Liver (tissue), 8 donors: ENCODE measurements at regions not wholly inside any gene's neighbourhood (a gene's known extent, or its start where the extent isn't known, plus 50 kb on each side); places are given as distances from the start of the nearest gene placed in this dataset.

Source experiments
- DNase-seq: peaks from one replicate; pipeline ENCODE4 v3.0.0-alpha.2; 2017; ENCODE audit warnings: low spot score
- H3K27ac ChIP-seq, 2 donors: one replicate each; pipeline ENCODE4 v1.7.0; 2013; ENCODE audit warnings: inconsistent platforms in 2 of 2, low read length in 2 of 2, control low read depth in 1 of 2, low read depth in 1 of 2, mild to moderate bottlenecking in 1 of 2
- H3K27me3 ChIP-seq, 4 donors: one replicate each; pipeline versions ENCODE4 v1.6.1 to v1.7.0; 2013; ENCODE audit warnings: low read length in 3 of 4, inconsistent platforms in 1 of 4, mild to moderate bottlenecking in 1 of 4, moderate library complexity in 1 of 4; ENCODE audit not compliant: control insufficient read depth in 4 of 4, insufficient read depth in 4 of 4
- H3K36me3 ChIP-seq, 4 donors: one replicate each; pipeline versions ENCODE4 v1.6.1 to v1.7.0; 2013; ENCODE audit warnings: low read length in 3 of 4, mild to moderate bottlenecking in 3 of 4, low read depth in 1 of 4, moderate library complexity in 1 of 4; ENCODE audit not compliant: control insufficient read depth in 4 of 4, insufficient read depth in 3 of 4
- H3K4me1 ChIP-seq, 4 donors: one replicate each; pipeline versions ENCODE4 v1.6.1 to v1.7.0; 2013; ENCODE audit warnings: low read length in 3 of 4, mild to moderate bottlenecking in 3 of 4, moderate library complexity in 1 of 4; ENCODE audit not compliant: control insufficient read depth in 4 of 4, insufficient read depth in 4 of 4
- H3K4me3 ChIP-seq, 3 donors: one replicate each; pipeline versions ENCODE4 v1.6.1 to v1.7.0; 2013; ENCODE audit warnings: low read length in 3 of 3, control low read depth in 1 of 3, low read depth in 1 of 3, mild to moderate bottlenecking in 1 of 3
- H3K9ac ChIP-seq, 2 donors: one replicate each; pipeline ENCODE4 v1.7.0; 2013; ENCODE audit warnings: low read length in 2 of 2, mild to moderate bottlenecking in 2 of 2, moderate library complexity in 2 of 2, control low read depth in 1 of 2, low read depth in 1 of 2
- H3K9me3 ChIP-seq, 4 donors: one replicate each; pipeline versions ENCODE4 v1.6.1 to v1.7.0; 2013; ENCODE audit warnings: low read length in 3 of 4; ENCODE audit not compliant: control insufficient read depth in 4 of 4
- CTCF ChIP-seq: fragments of 150-350 bp; IDR thresholded peaks from 2 replicates; pipeline ENCODE4 v1.5.1; 2017; ENCODE audit warnings: improper control_type of control experiment, low read depth, low read length; ENCODE audit not compliant: missing input control
- EGR1 ChIP-seq, 2 donors: IDR thresholded peaks; 2 replicates each; pipeline ENCODE4 v1.6.1; 2016 to 2018; ENCODE audit warnings: antibody characterized with exemption in 2 of 2, low read depth in 2 of 2
- FOXA1 ChIP-seq: IDR thresholded peaks from 2 replicates; pipeline ENCODE4 v1.6.1; 2016; ENCODE audit warnings: antibody characterized with exemption
- FOXA2 ChIP-seq: IDR thresholded peaks from 2 replicates; pipeline ENCODE4 v1.6.1; 2016; ENCODE audit warnings: antibody characterized with exemption
- GABPA ChIP-seq, 2 donors: IDR thresholded peaks in 1 of 2; conservative IDR thresholded peaks in 1 of 2; 2 replicates each; pipeline ENCODE4 v1.6.1; 2016; ENCODE audit warnings: antibody characterized with exemption in 2 of 2, mild to moderate bottlenecking in 1 of 2, moderate library complexity in 1 of 2
- HNF4A ChIP-seq, 2 donors: conservative IDR thresholded peaks; 2 replicates each; pipeline ENCODE4 v1.6.1; 2016; ENCODE audit warnings: antibody characterized with exemption in 2 of 2, mild to moderate bottlenecking in 2 of 2
- HNF4G ChIP-seq: IDR thresholded peaks from 2 replicates; pipeline ENCODE4 v1.6.1; 2016; ENCODE audit warnings: antibody characterized with exemption
- JUND ChIP-seq, 2 donors: IDR thresholded peaks; 2 replicates each; pipeline ENCODE4 v1.6.1; 2016; ENCODE audit warnings: antibody characterized with exemption in 2 of 2
- MAX ChIP-seq: IDR thresholded peaks from 2 replicates; pipeline ENCODE4 v1.6.1; 2016; ENCODE audit warnings: antibody characterized with exemption
- NR2F2 ChIP-seq: IDR thresholded peaks from 2 replicates; pipeline ENCODE4 v1.6.1; 2016; ENCODE audit warnings: antibody characterized with exemption
- RAD21 ChIP-seq, 2 donors: IDR thresholded peaks; 2 replicates each; pipeline ENCODE4 v1.6.1; 2016; ENCODE audit warnings: antibody characterized with exemption in 2 of 2, mild to moderate bottlenecking in 2 of 2
- REST ChIP-seq: IDR thresholded peaks from 2 replicates; pipeline ENCODE4 v1.6.1; 2016; ENCODE audit warnings: antibody characterized with exemption, mild to moderate bottlenecking
- RXRA ChIP-seq, 2 donors: IDR thresholded peaks; 2 replicates each; pipeline ENCODE4 v1.6.1; 2017 to 2018; ENCODE audit warnings: antibody characterized with exemption in 2 of 2, mild to moderate bottlenecking in 1 of 2
- SP1 ChIP-seq: IDR thresholded peaks from 2 replicates; pipeline ENCODE4 v1.6.1; 2018; ENCODE audit warnings: antibody characterized with exemption, mild to moderate bottlenecking
- TAF1 ChIP-seq: conservative IDR thresholded peaks from 2 replicates; pipeline ENCODE4 v1.6.1; 2016; ENCODE audit warnings: antibody characterized with exemption, mild to moderate bottlenecking
- YY1 ChIP-seq: IDR thresholded peaks from 2 replicates; pipeline ENCODE4 v1.6.1; 2016; ENCODE audit warnings: antibody characterized with exemption, mild to moderate bottlenecking
- ZBTB33 ChIP-seq: IDR thresholded peaks from 2 replicates; pipeline ENCODE4 v1.6.1; 2016; ENCODE audit warnings: antibody characterized with exemption
- WGBS: extraction: QIAGEN DNeasy Blood & Tissue Kit; methylation state at CpG from one replicate; pipeline ENCODE4 v1.1.7; 2013; 5-methylcytosine and 5-hydroxymethylcytosine counted together
- TF ChIP-seq, protein P1 (sequence below): IDR thresholded peaks from 2 replicates; pipeline ENCODE4 v1.6.1; 2016; ENCODE audit warnings: antibody characterized with exemption
- donor health status: healthy.
- donor health status: healthy.
- donor health status: healthy.
- donor health status: healthy.
- donor health status: healthy.

DNA sequence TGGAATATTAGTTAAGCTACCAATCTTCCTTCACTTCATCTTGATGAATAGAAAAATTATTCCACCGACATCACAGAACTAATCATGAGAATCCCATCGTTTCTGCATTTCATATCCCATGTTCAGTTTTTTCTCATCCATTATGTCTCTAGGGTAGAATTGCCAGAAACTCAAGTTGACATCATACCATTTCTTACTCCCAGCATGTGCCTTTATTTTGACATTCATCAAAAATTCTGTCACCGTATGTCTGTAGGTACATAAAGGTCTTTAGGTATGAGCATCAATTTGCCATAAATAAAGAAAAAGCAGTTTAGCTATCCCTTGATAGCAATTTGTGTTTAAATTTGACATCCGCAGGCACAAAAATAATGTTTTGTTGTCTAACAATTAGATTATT is 175.5 kb upstream of the ROBO2 start:
- Histone ChIP-seq H3K9ac (no peak overlapping the region), H3K9me3 (no peaks in the 10 kb centered on the region), H3K36me3 (no peaks in the 10 kb centered on the region), H3K27ac (no peak overlapping the region), H3K27me3 (no peaks in the 10 kb centered on the region), H3K4me3 (no peak overlapping the region), H3K4me1 (no peaks in the 10 kb centered on the region)
- WGBS: 94% methylated on average over 4 of the region's 4 CpGs
- TF ChIP-seq YY1 (no peak), GABPA (IDR thresholded peaks at IDR 0.05 in 1 of 2, conservative IDR thresholded peaks at IDR 0.05 in 1 of 2) (no peak), TAF1 (no peak), HNF4G (no peak), JUND (IDR thresholded peaks at IDR 0.05) (no peak), RXRA (IDR thresholded peaks at IDR 0.05) (no peak), ZBTB33 (no peak), FOXA1 (no peak), RAD21 (IDR thresholded peaks at IDR 0.05) (no peak), HNF4A (conservative IDR thresholded peaks at IDR 0.05) (no peak), EGR1 (IDR thresholded peaks at IDR 0.05; ENCODE audit: low read depth in 2 of 2) (no peak), CTCF (no peak), MAX (no peak), FOXA2 (no peak), REST (no peak), SP1 (no peak), NR2F2 (no peak)
- TF ChIP-seq, protein P1, sequence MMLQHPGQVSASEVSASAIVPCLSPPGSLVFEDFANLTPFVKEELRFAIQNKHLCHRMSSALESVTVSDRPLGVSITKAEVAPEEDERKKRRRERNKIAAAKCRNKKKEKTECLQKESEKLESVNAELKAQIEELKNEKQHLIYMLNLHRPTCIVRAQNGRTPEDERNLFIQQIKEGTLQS: no peak
- DNase-seq: no peak
